HT1080 (cell line): ENCODE measurements at regions not wholly inside any gene's neighbourhood (a gene's known extent, or its start where the extent isn't known, plus 50 kb on each side); places are given as distances from the start of the nearest gene placed in this dataset.
A peak's percentile ranks its signal among the peaks of the same experiment; 100 is the strongest.

ENCODE experiments used
- DNase-seq: peaks from one replicate; pipeline ENCODE4 v3.0.0-alpha.2; 2015; ENCODE audit warnings: low read depth

- DNase-seq, result no peak
These were observed 54.5 kb upstream of the PLXNA2 start for GRCh38 chr1:208298593-208299269.

- no peak for DNase-seq
These were observed 56.0 kb upstream of the PLXNA2 start for GRCh38 chr1:208300084-208300770.

GRCh38 chr1:208302699-208303238 is 58.6 kb upstream of the PLXNA2 start:
- DNase-seq, result no peak

GRCh38 chr1:208303743-208304712 is 59.8 kb upstream of the PLXNA2 start:
- no peak for DNase-seq

GRCh38 chr1:208308221-208308620 is 64.0 kb upstream of the PLXNA2 start:
- no peak for DNase-seq

- no peak for DNase-seq
These were observed 65.6 kb upstream of the PLXNA2 start for GRCh38 chr1:208309771-208310170.

- DNase-seq, result no peak
These were observed 68.5 kb upstream of the PLXNA2 start for GRCh38 chr1:208312706-208313105.

GRCh38 chr1:208314431-208314830 is 70.2 kb upstream of the PLXNA2 start:
- DNase-seq, result no peak

GRCh38 chr1:208318150-208318734 is 74.1 kb upstream of the PLXNA2 start:
- DNase-seq, result peak; percentile 76

- no peak for DNase-seq
These were observed 79.8 kb upstream of the PLXNA2 start for GRCh38 chr1:208324005-208324404.

- DNase-seq, result no peak
These were observed 81.8 kb upstream of the PLXNA2 start for GRCh38 chr1:208326033-208326432.

GRCh38 chr1:208329300-208329699 is 85.1 kb upstream of the PLXNA2 start:
- DNase-seq, result peak; percentile 69

GRCh38 chr1:208332036-208332773 is 88.0 kb upstream of the PLXNA2 start:
- no peak for DNase-seq

GRCh38 chr1:208332774-208333126 is 88.6 kb upstream of the PLXNA2 start:
- DNase-seq, result no peak

- no peak for DNase-seq
These were observed 89.5 kb upstream of the PLXNA2 start for GRCh38 chr1:208333676-208334075.

GRCh38 chr1:208335371-208336136 is 91.4 kb upstream of the PLXNA2 start:
- no peak for DNase-seq

- DNase-seq, result no peak
These were observed 91.9 kb upstream of the PLXNA2 start for GRCh38 chr1:208336137-208336518.

GRCh38 chr1:208339911-208340310 is 95.7 kb upstream of the PLXNA2 start:
- no peak for DNase-seq

- no peak for DNase-seq
These were observed 99.0 kb upstream of the PLXNA2 start for GRCh38 chr1:208343226-208343625.
